SW 1271 (cell line): ENCODE measurements at regions not wholly inside any gene's neighbourhood (a gene's known extent, or its start where the extent isn't known, plus 50 kb on each side); places are given as distances from the start of the nearest gene placed in this dataset.

Source experiments
- DNase-seq, 2 experiments: peaks; one replicate each; lab custom pipeline; 2025; lab: John Stamatoyannopoulos, UW

DNA sequence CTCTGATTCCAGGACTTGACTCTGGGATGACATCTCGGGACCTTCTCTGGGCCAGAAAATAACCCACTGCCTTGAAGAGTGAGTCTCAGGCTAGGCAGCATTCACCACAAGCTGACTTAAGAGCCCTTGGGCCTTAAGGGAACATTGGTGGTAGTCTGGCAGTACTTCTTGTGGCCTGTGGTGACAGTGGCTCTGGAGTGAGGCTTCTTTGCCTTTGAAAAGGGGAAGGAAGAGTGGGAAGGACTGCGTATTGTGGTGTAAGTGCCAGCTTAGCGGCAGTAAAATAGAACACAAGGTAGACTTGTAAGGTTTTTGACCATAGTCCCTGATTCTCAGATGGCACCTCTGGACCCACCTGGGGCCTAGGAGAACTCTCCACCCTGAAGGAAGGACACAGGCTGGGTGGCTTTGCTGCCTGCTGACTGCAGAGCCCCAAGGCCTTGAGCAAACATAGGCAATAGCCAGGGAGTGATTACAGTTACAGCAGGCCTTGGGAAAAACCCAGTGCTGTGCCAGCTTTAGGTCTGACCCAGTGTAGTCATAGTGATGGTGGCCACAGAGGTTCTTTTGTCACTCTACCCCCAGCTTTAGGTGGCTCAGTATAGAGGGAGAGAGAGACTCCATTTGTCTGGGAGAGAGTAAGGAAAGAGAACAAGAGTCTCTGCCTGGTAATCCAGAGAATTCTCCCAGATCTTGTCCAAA lies 483.9 kb downstream of the SH2D4B start:
- no peak for DNase-seq

DNA sequence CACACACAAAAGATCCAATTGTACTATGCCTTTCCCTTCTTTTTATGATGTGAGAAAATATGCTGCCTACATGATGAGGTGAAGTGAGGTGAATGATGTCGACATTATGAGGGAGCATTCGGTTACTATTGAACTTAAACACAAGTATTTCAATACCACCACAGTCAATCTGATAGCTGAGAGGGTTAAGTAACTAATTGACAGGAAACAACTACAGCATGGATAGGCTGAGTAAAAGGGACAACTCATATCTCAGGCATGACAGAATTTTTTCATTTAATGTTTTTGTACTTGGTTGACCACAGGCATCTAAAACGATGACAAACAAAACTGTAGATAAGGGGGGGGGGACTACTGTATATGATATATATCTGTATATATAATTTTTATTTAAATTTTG lies 488.9 kb downstream of the SH2D4B start:
- no peak for DNase-seq

DNA sequence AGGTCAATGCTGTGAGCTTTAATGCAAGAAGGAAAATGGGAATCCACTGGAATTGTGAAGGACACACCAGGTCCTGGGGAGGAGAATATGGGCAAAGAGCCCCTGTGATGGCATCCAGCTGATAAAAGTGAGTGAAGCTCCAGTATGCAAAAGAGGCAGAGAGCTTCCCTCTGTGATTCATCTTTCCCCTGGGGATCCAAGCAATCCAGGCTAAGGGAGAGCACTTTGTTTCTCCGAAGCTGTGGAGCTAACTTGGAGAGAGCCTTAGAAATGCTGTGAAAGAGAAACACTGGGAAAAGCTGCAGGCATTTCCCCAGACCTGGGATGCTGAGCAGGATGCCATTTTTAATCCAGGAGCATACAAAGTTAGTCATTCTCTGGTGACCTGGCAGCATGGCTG lies 489.5 kb downstream of the SH2D4B start:
- DNase-seq: no peak

DNA sequence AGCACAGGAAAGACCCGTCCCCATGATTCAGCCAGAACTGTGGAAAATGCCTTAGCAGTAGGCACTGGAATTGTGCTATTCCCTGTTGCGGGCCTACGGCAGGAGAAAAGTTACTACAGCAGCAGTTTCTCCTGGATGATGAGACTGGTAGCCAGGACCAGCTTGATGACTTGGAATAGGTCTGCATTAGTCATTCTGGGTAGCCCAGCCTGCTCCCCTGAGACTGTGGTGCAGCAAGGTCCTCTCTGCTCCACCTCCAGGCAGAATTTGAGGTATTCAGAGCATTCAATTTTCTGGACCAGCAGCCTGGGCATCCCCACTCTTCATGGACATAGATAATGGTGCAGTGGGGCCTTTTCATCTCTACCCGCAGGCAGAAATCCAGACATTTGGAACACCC lies 490.0 kb downstream of the SH2D4B start:
- no peak for DNase-seq

DNA sequence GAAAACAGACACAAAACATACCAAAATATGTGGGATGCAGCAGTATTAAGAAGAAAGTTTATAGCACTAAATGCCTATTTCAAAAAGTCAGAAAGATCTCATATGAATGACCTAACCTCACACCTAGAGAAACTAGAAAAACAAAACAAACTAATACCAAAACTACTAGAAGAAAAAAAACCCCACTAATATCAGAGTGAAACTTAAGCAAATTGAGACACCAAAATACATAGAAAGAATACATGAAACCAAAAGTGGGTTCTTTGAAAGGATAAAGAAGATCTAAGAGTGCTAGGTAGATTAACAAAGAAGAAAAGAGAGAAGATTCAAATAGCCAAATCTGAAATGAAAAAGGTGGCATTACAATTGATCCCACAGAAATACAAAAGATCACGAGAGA lies 494.1 kb downstream of the SH2D4B start:
- no peak for DNase-seq

DNA sequence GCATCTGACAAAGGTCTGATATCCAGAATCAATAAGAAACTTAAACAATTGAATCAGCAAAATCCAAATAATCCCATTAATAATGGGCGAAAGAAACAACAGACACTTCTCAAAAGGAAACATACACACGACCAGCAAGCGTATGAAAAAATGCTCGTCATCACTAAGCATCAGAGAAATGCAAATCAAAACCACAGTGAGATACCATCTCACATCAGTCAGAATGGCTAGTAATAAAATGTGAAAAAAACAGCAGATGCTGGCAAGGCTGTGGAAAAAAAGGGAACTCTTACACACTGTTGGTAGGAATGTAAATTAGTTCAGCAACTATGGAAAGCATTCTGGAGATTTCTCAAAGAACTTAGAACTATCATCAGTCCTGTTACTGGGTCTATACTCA lies 496.7 kb downstream of the SH2D4B start:
- DNase-seq: no peak

DNA sequence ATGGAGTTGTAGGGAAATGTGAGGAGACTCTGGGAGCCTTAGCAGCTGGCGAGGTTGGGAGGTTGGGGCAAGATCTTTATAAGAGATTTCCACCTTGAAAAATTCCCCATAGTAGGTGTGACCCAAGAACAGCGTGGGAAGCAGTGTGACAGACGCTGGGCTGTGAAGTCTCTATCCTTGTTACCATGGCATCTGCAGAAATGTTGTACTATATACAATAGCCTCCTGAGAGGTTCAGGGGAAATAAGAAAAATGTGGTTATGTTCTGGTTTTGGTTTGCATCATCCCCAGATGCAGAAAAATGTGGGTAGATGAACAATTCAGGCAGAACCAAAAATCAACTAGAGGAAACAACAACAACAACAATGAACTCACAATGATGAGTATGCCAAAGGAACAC lies 498.6 kb downstream of the SH2D4B start:
- no peak for DNase-seq

DNA sequence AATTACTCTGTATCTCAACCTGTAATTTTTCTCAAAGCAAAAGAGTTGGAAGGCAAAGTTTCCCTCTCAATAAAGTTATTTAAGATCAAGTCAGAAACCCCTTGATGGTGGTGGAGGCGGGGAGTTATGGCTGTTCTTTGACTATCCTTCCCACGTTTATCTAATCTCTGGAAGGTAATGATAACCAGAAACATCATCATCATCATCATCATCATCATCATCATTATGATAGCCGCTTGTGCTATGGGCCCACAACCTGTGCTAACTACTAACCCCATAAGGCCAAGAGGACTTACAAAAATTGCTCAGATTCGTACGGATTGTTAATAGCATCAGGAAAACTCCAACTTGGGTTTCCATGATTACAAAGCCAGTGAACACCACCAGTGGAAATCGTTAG lies 502.3 kb downstream of the SH2D4B start:
- no peak for DNase-seq

DNA sequence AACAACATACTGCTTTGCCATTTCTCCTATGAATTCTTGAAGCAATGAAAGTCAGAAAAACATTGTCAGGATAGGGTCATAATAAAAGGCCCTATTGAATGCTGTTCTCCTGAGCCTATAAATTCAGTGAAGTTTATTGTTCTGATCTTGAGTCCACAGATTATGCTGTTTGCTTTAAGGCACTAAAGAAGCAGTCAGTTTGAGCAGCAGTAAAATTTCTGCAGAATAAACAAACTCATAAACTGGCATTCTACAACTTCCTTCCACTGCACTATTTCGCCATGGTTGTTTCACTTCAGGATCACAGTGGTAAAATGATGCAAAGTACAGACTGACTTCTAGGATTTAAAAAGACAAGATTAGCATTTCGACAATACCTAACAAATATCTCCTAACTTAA lies 503.2 kb downstream of the SH2D4B start:
- no peak for DNase-seq

DNA sequence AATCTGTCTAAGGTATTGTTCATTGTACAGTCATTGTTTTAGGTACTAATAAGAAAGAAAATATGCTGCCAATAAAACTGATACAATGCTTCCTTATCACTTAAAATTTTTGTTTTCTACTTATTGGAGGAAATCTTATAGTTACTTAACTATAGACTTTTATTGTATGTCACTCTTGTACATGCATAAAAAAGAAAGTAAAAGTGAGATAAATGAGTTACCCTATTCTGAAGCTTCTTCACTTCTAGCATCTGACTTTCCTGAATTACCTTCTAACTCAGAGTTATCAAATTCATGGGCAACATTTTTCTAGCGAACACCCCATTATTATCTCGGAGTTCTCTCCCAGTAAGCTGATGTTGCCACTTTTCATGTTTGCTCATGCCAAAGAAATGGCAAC lies 504.9 kb downstream of the SH2D4B start:
- DNase-seq: no peak

DNA sequence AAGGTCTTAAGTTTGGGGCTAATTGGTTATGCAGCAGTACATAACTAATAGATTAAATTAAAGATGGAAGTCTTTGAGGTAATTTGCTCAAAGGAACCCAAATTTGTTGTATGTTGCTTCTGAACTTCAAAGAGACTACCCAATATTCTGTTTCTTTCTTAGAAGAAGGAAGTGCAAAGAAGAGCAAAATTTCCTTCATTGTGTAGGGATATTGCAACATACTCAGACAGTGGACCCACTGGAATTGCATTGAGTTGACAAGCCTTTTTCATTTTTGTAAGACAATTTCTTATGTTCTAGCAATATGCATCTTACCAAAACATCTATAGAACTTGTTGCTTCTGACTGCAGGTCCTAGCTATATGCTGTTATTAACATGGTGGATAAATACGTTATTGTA lies 527.8 kb downstream of the SH2D4B start:
- DNase-seq: no peak

DNA sequence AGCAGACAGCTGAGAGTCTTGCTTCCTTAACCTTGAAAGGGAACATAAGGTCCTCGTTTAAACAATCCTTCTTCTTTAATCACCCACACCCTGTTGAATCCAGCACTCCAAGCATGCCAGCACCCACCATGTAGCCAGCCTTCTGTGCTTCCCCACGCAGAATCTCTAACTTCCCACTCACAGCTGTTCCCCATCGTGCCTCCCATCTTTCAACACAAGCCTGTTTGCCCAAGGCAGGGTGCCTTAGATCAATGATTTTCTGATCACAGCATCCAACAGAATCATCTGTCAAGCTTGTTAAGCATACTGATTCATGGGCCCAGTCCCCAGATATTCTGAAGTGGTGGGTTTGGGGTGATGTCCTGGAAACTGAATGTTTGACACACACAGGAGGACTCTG lies 530.8 kb downstream of the SH2D4B start:
- no peak for DNase-seq

DNA sequence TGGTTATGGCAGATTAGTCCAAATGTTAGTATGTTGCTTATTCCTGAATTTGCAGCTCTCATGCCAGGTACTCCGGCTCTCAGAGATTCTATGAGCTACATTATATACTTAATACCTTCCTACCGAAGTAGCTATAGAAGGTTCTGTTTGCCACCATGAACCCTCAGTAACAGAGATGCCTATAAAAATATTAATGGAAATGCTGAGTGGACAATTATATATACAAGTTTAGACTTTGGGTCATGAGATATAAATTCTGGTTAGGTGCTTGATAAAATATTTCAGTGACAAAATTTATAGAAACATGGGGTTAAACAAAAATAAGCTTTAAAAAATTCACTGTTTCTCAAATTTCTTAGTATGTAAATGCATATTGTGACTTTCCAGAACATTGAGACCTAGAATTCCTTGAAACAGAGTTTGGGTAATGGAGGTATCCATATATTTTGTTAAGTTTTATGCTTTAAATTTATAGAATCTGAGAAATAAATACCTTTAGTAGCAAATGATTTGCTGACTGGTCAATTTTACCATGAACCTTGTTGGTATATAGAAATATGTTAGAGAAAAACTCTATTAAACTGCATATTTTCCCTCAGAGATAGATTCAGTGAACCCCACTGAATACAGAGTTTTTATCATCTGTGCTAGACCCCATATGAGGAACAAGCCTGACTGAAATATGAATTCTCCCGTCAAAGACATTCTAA lies 533.5 kb downstream of the SH2D4B start:
- no peak for DNase-seq

DNA sequence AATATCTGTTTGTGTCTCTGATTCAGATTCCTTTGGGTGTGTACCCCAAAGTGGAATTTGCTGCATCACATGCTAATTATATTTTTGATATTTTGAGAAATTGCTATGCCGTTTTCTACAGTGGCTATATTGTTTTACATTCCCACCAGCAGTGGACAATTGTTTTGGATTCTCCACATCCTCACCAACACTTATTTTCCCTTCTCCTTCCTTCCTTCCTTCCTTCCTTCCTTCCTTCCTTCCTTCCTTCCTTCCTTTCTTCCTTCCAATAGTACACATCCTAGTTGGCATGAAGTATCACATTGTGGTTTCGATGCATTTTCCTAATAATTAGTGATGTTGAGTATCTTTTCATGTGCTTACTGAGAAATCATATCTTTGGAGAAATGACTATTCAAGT lies 535.5 kb downstream of the SH2D4B start:
- DNase-seq: no peak

DNA sequence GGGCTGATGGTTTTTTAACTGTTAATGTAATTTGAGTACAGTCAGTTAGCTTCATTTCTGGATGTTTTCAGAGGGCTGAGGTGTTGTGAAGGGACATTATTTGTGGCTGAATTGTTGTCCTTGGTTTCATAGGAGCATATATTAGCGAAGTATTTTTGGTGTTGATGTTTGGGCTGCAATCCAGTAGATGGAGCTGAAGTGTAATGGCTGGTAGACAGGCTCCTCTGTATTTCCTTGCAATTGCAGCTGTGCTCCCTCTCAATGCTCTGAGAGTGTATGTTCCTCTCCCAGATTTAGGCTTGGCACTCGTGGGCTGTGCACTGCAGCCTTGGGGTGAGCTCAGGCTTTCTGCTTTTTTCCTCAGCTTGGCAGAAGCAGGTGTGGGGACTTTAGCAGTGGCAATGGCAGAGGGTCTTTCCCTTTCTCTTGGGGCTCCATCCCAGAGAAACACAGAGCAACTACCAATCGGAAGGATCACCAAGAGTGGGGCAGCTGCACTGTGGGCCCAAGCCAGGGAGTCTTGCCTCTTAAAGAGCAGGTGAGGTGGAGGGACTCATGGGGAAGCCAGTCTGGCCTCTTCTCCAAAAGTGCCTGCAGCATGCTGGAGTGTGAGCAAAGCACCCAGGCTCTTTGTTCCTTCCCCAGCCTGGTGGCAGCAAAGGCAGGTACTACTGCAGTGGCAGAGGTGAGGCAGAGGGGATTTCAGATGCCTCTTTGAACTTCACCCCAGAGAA lies 544.4 kb downstream of the SH2D4B start:
- peak in 1 of 2 experiments; percentile 0 for DNase-seq

DNA sequence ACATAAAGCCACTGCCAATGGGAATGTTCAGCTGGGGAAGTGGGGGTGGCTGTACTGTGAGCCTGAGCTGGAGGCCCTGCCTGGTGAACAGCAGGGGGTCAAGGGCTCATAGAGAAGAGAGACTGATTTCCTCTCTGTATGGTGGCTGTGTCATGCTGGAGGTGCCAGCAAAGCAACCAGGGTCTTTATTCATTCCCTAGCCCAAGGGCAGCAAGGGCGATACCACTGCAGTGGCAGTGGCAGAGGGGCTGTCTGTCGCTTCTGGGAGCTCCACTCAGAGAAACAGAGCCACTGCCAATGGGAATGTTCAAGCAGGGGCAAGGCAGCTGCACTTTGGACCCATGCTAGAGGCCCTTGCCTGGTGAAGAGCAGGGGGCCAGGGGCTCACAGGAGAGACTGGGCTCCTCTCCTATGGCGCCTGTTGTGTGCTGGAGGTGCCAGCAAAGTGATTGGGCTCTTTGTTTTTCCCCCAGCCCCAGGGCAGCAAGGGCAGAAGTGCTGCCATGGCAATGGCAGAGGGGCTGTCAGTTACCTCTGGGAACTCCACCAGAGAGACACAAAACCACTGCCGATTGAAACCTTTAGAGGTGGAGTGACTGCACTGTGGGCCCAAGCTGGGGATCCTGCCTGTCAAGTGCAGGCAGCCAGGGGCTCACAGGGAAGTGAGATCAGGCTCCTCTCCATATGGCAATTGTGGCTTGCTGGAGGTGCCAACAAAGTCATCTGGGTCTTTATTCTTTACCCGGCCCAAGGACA lies 545.1 kb downstream of the SH2D4B start:
- no peak for DNase-seq

DNA sequence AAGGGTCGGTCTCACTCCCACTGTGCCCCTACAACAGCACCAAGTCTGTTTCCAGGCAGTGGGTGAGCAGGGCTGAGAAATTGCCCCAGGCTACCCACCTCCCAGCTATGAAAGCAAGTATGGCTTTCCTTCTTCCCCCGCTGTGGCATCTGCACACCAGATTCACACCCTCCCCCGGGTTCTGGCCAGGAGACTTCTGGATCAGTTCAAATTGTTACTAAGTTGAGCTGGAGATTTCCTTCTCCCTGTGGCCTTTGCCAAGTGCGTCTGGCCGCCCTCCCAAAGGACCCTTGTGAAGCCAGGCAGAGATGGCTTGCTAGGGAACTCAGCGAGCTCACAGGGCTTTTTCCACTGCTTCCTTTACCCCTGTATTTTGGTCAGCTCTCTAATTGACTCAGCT lies 555.4 kb downstream of the SH2D4B start:
- DNase-seq: no peak

DNA sequence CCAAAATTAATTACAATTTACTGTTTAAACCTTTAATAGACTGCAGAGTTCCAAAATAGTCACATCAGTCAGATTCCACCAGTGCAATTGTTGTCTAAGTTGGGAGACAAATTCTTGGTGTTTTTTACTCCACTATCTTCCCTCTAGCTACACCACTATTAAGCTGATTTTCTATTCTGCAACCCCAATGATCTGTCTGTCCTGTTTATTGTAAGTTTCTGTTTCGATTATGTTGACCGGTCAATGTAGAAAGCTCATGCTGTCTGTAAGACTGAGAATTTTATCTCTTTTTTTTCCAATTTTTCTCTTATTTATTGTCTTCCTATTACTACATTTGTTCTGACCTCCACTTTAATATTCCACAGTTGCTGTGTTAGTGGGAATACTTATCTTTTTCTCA lies 557.5 kb downstream of the SH2D4B start:
- no peak for DNase-seq

DNA sequence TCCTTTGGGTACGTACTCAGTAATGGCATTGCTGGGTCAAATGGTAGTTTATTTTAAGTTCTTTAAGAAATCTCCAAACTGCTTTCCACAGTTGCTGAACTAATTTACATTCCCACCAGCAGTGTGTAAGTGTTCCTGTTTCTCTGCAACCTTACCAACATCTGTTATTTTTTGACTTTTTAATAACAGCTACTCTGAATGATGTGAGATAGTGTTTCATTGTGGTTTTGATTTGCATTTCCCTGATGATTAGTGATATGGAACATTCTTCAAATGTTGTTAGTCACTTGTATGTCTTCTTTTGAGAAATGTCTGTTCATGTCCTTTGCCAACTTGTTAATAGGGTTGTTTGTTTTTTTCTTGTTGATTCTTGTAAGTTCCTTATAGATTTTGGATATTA lies 558.9 kb downstream of the SH2D4B start:
- no peak for DNase-seq

DNA sequence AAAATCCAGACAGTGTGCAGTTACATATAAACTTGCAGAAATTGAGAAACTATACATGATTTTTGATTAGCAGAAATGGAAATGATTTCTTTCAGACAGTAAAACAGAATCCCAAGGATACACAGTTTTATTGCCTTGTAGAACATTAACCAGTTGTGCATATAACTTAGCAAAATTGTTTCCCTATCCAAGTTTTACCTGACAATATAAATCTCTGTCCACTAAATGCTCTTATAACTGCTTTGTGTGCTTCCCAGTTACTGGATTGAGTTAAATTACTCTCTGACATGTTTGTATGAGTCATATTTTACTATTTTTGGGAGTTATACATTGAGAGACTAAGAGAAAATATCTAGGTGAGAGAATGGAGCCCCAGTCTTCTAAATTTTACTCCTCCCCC lies 563.4 kb downstream of the SH2D4B start:
- no peak for DNase-seq

DNA sequence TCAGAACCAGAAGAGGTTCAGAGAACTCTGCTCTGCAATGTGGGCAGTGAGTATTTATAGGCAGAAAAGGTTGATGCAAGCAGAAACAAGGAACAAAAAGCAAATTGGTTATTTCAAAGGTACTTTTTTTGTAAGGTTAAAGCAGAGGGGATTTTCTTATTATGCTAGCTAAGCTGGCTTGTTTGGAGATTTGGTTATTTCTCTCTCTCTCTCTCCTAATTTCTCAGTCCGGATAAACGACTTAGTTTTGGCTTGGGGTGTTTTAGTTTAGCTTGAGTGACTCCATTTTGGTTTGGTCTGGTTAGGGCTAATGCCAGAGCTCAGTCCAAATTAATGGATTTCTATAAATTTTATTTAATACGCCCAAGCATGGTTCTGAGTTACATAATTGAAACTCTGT lies 566.8 kb downstream of the SH2D4B start:
- DNase-seq: no peak

DNA sequence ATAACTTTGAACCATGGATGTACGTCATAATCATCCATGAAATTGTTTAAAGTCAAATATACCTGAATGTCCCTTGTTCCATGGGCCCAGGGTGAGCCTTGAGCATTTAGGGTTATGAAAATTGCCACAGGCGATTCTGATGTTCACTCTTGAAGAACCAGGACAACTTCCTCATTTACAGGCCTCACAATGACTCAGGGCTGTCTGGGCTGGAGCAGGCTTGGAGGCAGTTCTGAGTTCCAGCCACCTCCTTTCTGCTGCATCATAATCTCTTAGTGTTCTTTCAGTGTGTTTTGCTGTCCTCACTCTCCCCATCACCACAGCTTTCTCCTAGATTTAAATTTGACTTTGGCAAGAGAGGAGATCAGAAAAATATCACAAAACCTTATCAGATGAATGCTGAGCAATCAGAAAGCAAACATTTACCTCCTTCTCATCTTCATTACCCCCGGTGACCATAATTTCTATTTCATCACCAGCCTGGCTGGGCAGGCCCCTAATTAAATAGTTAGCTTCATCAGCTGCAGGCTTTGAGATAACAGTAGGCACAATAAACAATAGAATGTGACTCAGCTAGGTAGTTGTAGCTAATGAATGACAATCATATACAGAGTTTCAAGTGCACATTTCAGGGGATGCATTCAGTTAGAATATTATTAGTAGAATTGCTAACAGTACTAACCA lies 571.0 kb downstream of the SH2D4B start:
- DNase-seq: no peak
